ENCODE measurements at regions not wholly inside any gene's neighbourhood (a gene's known extent, or its start where the extent isn't known, plus 50 kb on each side); places are given as distances from the start of the nearest gene placed in this dataset.

- Histone ChIP-seq H3K27me3 (no peaks in the 10 kb centered on the region), H3K36me3 (no peaks in the 10 kb centered on the region), H3K4me3 (no peak overlapping the region), H3K9me3 (no peaks in the 10 kb centered on the region), H3K4me1 (no peaks in the 10 kb centered on the region), H3K27ac (no peak overlapping the region)
- no peak for DNase-seq (ENCODE audit: low spot score in 2 of 2)
- no peak for TF ChIP-seq CTCF (IDR thresholded peaks at IDR 0.05)
- intact Hi-C loops (cut with DNase I) = no loop called here
These were observed 133.6 kb downstream of the ALDH8A1 start for GRCh38 chr6:134816300-134816699.

GRCh38 chr6:134814076-134814695 is 135.7 kb downstream of the ALDH8A1 start:
- DNase-seq (ENCODE audit: low spot score in 2 of 2) = no peak
- no peaks in the 10 kb centered on the region for H3K4me1 ChIP-seq
- intact Hi-C loops (cut with DNase I) = no loop called here

GRCh38 chr6:134813146-134813545 is 136.8 kb downstream of the ALDH8A1 start:
- H3K27me3 ChIP-seq = no peaks in the 10 kb centered on the region
- intact Hi-C loops (cut with DNase I) = no loop called here
- DNase-seq (ENCODE audit: low spot score in 2 of 2) = no peak
- TF ChIP-seq CTCF (IDR thresholded peaks at IDR 0.05) = no peak
- no peaks in the 10 kb centered on the region for H3K36me3 ChIP-seq
- H3K4me1 ChIP-seq = no peaks in the 10 kb centered on the region
- H3K4me3 ChIP-seq = no peak overlapping the region
- no peaks in the 10 kb centered on the region for H3K9me3 ChIP-seq
- H3K27ac ChIP-seq = no peak overlapping the region

More at GRCh38 chr6:134814076-134814695, 135.7 kb downstream of the ALDH8A1 start:
- no peak overlapping the region for H3K27ac ChIP-seq
- no peaks in the 10 kb centered on the region for H3K27me3 ChIP-seq
- no peaks in the 10 kb centered on the region for H3K36me3 ChIP-seq
- H3K4me3 ChIP-seq = no peak overlapping the region
- TF ChIP-seq CTCF (IDR thresholded peaks at IDR 0.05) = no peak
- no peaks in the 10 kb centered on the region for H3K9me3 ChIP-seq

GRCh38 chr6:134810402-134810801 is 139.5 kb downstream of the ALDH8A1 start:
- Histone ChIP-seq H3K27me3 (no peaks in the 10 kb centered on the region), H3K36me3 (no peaks in the 10 kb centered on the region), H3K4me1 (no peaks in the 10 kb centered on the region), H3K4me3 (no peak overlapping the region), H3K9me3 (no peaks in the 10 kb centered on the region), H3K27ac (no peak overlapping the region)
- intact Hi-C loops (cut with DNase I) = no loop called here
- no peak for DNase-seq (ENCODE audit: low spot score in 2 of 2)
- TF ChIP-seq CTCF (IDR thresholded peaks at IDR 0.05) = no peak

- H3K4me3 ChIP-seq = no peak overlapping the region
- no peaks in the 10 kb centered on the region for H3K4me1 ChIP-seq
- H3K27ac ChIP-seq = no peak overlapping the region
- DNase-seq (ENCODE audit: low spot score in 2 of 2) = no peak
- H3K27me3 ChIP-seq = no peaks in the 10 kb centered on the region
- TF ChIP-seq CTCF (IDR thresholded peaks at IDR 0.05) = no peak
- intact Hi-C loops (cut with DNase I) = no loop called here
- H3K9me3 ChIP-seq = no peaks in the 10 kb centered on the region
- H3K36me3 ChIP-seq = no peaks in the 10 kb centered on the region
These were observed 140.8 kb downstream of the ALDH8A1 start for GRCh38 chr6:134809130-134809529.

All from ascending aorta (tissue), 2 donors.